HEK293T (cell line): ENCODE measurements at regions not wholly inside any gene's neighbourhood (a gene's known extent, or its start where the extent isn't known, plus 50 kb on each side); places are given as distances from the start of the nearest gene placed in this dataset.

Source experiments
- CTCF ChIA-PET: fragments of 350-600 bp; formaldehyde crosslinking; extraction: SDS; loops from one replicate; lab custom pipeline; 2021; ENCODE audit warnings: antibody characterized with exemption, inconsistent platforms; lab: Yijun Ruan, JAX
- POLR2A ChIA-PET: fragments of 350-600 bp; formaldehyde crosslinking; extraction: SDS; loops from one replicate; lab custom pipeline; 2020; ENCODE audit warnings: antibody characterized with exemption, inconsistent platforms; lab: Yijun Ruan, JAX
- DNase-seq: peaks from one replicate; pipeline ENCODE4 v3.0.0; 2012; ENCODE audit warnings: mixed read lengths; ENCODE audit errors: extremely low spot score
- ARNT ChIP-seq: fragments of 450-650 bp; IDR thresholded peaks from 2 replicates; pipeline ENCODE4 v1.6.1; 2017; ENCODE audit warnings: mild to moderate bottlenecking
- BHLHE40 ChIP-seq: fragments of 450-650 bp; IDR thresholded peaks from 2 replicates; pipeline ENCODE4 v1.6.1; 2016; ENCODE audit warnings: mild to moderate bottlenecking, moderate library complexity, borderline replicate concordance
- CTBP1 ChIP-seq: fragments of 450-650 bp; IDR thresholded peaks from 2 replicates; pipeline ENCODE4 v1.6.1; 2016; ENCODE audit warnings: borderline replicate concordance
- ELF4 ChIP-seq: fragments of 450-650 bp; IDR thresholded peaks from 2 replicates; pipeline ENCODE4 v1.6.1; 2017; ENCODE audit warnings: antibody characterized with exemption
- FOXA1 ChIP-seq: fragments of 450-650 bp; IDR thresholded peaks from 2 replicates; pipeline ENCODE4 v1.6.1; 2016; ENCODE audit warnings: mild to moderate bottlenecking
- FOXK2 ChIP-seq: fragments of 450-650 bp; IDR thresholded peaks from 2 replicates; pipeline ENCODE4 v1.6.1; 2016; ENCODE audit warnings: mild to moderate bottlenecking
- FOXM1 ChIP-seq: fragments of 450-650 bp; IDR thresholded peaks from 2 replicates; pipeline ENCODE4 v1.6.1; 2017; ENCODE audit warnings: mild to moderate bottlenecking, borderline replicate concordance
- HDGF ChIP-seq: fragments of 450-650 bp; IDR thresholded peaks from 2 replicates; pipeline ENCODE4 v1.6.1; 2017; ENCODE audit warnings: antibody characterized with exemption, borderline replicate concordance
- L3MBTL2 ChIP-seq: fragments of 450-650 bp; conservative IDR thresholded peaks from 2 replicates; pipeline ENCODE4 v1.6.1; 2016; ENCODE audit warnings: mild to moderate bottlenecking
- LEF1 ChIP-seq: fragments of 450-650 bp; IDR thresholded peaks from 2 replicates; pipeline ENCODE4 v1.6.1; 2017; ENCODE audit warnings: mild to moderate bottlenecking, borderline replicate concordance
- NFRKB ChIP-seq: fragments of 450-650 bp; IDR thresholded peaks from 2 replicates; pipeline ENCODE4 v1.6.1; 2016; ENCODE audit warnings: mild to moderate bottlenecking, moderate library complexity
- PKNOX1 ChIP-seq: fragments of 450-650 bp; IDR thresholded peaks from 2 replicates; pipeline ENCODE4 v1.6.1; 2016
- SP1 ChIP-seq: fragments of 450-650 bp; IDR thresholded peaks from 2 replicates; pipeline ENCODE4 v1.6.1; 2017
- SUZ12 ChIP-seq: fragments of 450-650 bp; IDR thresholded peaks from 2 replicates; pipeline ENCODE4 v1.6.1; 2016; ENCODE audit warnings: mild to moderate bottlenecking
- TARDBP ChIP-seq: fragments of 450-650 bp; IDR thresholded peaks from 2 replicates; pipeline ENCODE4 v1.6.1; 2016
- ZNF384 ChIP-seq: fragments of 450-650 bp; IDR thresholded peaks from 2 replicates; pipeline ENCODE4 v1.6.1; 2016

- no peak for TF ChIP-seq FOXM1
- no peak for TF ChIP-seq TARDBP
- TF ChIP-seq FOXA1: no peak
- TF ChIP-seq ZNF384: no peak
- TF ChIP-seq SP1: no peak
- TF ChIP-seq L3MBTL2: no peak
- TF ChIP-seq ARNT: no peak
- no peak for TF ChIP-seq NFRKB
- no peak for TF ChIP-seq SUZ12
- no peak for TF ChIP-seq PKNOX1
- TF ChIP-seq FOXK2: no peak
- no peak for TF ChIP-seq LEF1
- no peak for TF ChIP-seq BHLHE40
- TF ChIP-seq HDGF: no peak
- no peak for TF ChIP-seq ELF4
- POLR2A ChIA-PET: no interaction called here
Measured at GRCh38 chr13:84662491-84662890, 780.2 kb upstream of the SLITRK1 start.

DNA sequence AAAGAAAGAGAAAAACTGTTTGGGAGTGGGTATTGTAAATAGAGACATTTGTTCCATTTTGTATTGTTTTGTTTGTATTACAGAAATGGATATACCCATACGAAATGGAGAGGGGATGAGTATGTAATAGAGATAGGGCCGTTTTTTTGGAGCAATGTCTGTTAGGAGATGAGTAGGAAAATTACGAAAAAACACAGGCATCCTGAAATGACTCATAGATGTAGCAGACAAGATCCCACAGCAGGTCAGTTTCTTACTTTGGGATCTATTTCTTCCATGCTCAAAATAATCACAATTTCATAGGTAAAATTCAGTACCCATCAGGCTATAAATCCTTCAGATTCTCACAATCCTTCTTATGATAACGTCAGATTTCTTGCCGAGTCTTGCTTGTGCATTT, 779.4 kb upstream of the SLITRK1 start:
- no peak for DNase-seq
- ChIA-PET POLR2A (no interaction called here), CTCF (no interaction called here)
- TF ChIP-seq FOXA1 (no peak), ARNT (no peak), BHLHE40 (no peak), ZNF384 (no peak), CTBP1 (no peak), SUZ12 (no peak), LEF1 (no peak), NFRKB (no peak), FOXM1 (no peak), HDGF (no peak), ELF4 (no peak), SP1 (no peak), TARDBP (no peak), L3MBTL2 (no peak), PKNOX1 (no peak), FOXK2 (no peak)

More at GRCh38 chr13:84662491-84662890, 780.2 kb upstream of the SLITRK1 start:
- CTCF ChIA-PET: no interaction called here
- no peak for DNase-seq

DNA sequence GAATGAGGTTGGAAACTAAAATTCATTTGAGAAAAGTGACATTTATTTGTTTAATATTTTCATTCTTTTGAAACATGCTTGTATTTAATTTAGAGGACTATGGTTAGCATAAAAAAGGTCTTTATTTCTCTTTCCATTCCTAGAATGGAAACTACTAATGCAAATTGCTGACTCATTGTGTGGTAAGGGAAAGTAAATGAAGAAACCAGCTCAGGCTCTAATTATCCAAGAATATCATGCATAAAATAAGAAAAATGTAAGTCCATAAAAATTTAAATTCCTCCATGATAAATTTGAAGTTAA, 777.0 kb upstream of the SLITRK1 start:
- DNase-seq: no peak
- ChIA-PET CTCF (interaction anchor here (0.6 kb wide), 1 partner anchor 183 kb away, joined by 3 read pairs; no protein-coding TSS in a partner anchor), POLR2A (no interaction called here)
- no peak for TF ChIP-seq TARDBP
- no peak for TF ChIP-seq CTBP1
- TF ChIP-seq HDGF: no peak
- no peak for TF ChIP-seq PKNOX1
- TF ChIP-seq SP1: no peak
- no peak for TF ChIP-seq L3MBTL2
- TF ChIP-seq SUZ12: no peak
- TF ChIP-seq FOXK2: no peak
- no peak for TF ChIP-seq ARNT
- TF ChIP-seq FOXA1: no peak
- TF ChIP-seq FOXM1: no peak
- no peak for TF ChIP-seq LEF1

GRCh38 chr13:84658491-84659358, 776.5 kb upstream of the SLITRK1 start:
- POLR2A ChIA-PET: no interaction called here
- CTCF ChIA-PET: interaction anchor here (0.6 kb wide), 1 partner anchor 183 kb away, joined by 3 read pairs; no protein-coding TSS in a partner anchor
- TF ChIP-seq LEF1 (no peak), HDGF (no peak), FOXA1 (no peak), FOXK2 (no peak), ELF4 (no peak), L3MBTL2 (no peak), PKNOX1 (no peak), SUZ12 (no peak), CTBP1 (no peak), SP1 (no peak), ZNF384 (no peak), FOXM1 (no peak)
- DNase-seq: no peak

DNA sequence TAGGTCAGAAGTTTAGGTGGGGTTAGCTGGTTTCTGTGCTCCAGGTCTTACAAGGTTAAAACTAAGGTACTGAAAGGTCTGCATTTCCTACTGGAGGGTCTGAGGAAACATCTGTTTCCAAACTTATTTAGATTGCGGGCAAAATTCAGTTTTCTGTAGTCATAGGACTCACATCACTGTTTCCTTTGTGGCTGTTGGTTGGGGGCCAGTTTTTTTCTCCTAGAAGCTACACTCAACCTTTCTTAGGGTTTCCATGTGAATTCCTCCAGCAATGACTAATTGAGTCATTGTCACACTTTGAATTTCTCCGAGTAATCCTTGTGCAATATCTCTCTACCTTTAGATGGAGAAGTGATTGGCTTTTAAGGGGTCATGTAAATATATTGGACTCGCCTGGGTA, 773.4 kb upstream of the SLITRK1 start:
- ChIA-PET POLR2A (no interaction called here), CTCF (no interaction called here)

More for the DNA sequence above, 773.4 kb upstream of the SLITRK1 start:
- DNase-seq: no peak
- no peak for TF ChIP-seq LEF1
- no peak for TF ChIP-seq TARDBP
- TF ChIP-seq SUZ12: no peak
